HAP-1 (cell line): ENCODE measurements at regions not wholly inside any gene's neighbourhood (a gene's known extent, or its start where the extent isn't known, plus 50 kb on each side); places are given as distances from the start of the nearest gene placed in this dataset.

Experiments
- DNase-seq, 2 experiments: peaks; one replicate each; pipeline ENCODE4 v3.0.0-alpha.2; 2016 to 2020; ENCODE audit warnings: low spot score in 2 of 2
- H3K27me3 ChIP-seq: fragments of 250-450 bp; sonication (Bioruptor Pico); 2 replicates; pipeline ENCODE4 v1.5.1; 2020; ENCODE audit warnings: low read depth, mild to moderate bottlenecking, moderate library complexity
- H3K36me3 ChIP-seq: fragments of 250-450 bp; sonication (Bioruptor Pico); replicated peaks from 2 replicates; pipeline ENCODE4 v1.5.1; 2020; ENCODE audit warnings: mild to moderate bottlenecking
- H3K4me1 ChIP-seq: fragments of 250-450 bp; sonication (Bioruptor Pico); 2 replicates; pipeline ENCODE4 v1.5.1; 2020; ENCODE audit warnings: mild to moderate bottlenecking
- H3K4me3 ChIP-seq: fragments of 250-450 bp; sonication (Bioruptor Pico); 2 replicates; pipeline ENCODE4 v1.5.1; 2020; ENCODE audit warnings: mild to moderate bottlenecking, moderate library complexity
- H3K9me3 ChIP-seq: fragments of 250-450 bp; sonication (Bioruptor Pico); 2 replicates; pipeline ENCODE4 v1.5.1; 2020; ENCODE audit warnings: mild to moderate bottlenecking, moderate library complexity
- in situ Hi-C: fragments of 300-500 bp; cut with MboI; formaldehyde crosslinking; loops from 3 replicates; pipeline ENCODE4 v1.14.3; 2020; ENCODE audit warnings: low sequenced_read_pairs, inconsistent platforms, mixed read lengths

GRCh38 chr10:81109200-81109752 is 571.6 kb downstream of the SH2D4B start:
- no peak for DNase-seq
- in situ Hi-C loops: no loop called here
- Histone ChIP-seq H3K27me3 (no peaks in the 10 kb centered on the region), H3K36me3 (no peaks in the 10 kb centered on the region), H3K4me1 (no peaks in the 10 kb centered on the region), H3K4me3 (no peak overlapping the region), H3K9me3 (no peaks in the 10 kb centered on the region)

GRCh38 chr10:81116201-81116600 is 578.5 kb downstream of the SH2D4B start:
- no peak for DNase-seq
- H3K4me1 ChIP-seq: no peaks in the 10 kb centered on the region
- in situ Hi-C loops: no loop called here

GRCh38 chr10:81116990-81117389 is 579.3 kb downstream of the SH2D4B start:
- Histone ChIP-seq H3K4me1 (no peaks in the 10 kb centered on the region), H3K27me3 (no peaks in the 10 kb centered on the region), H3K9me3 (no peaks in the 10 kb centered on the region), H3K36me3 (no peaks in the 10 kb centered on the region), H3K4me3 (no peak overlapping the region)
- in situ Hi-C loops: no loop called here
- DNase-seq: no peak

More at GRCh38 chr10:81116201-81116600, 578.5 kb downstream of the SH2D4B start:
- no peaks in the 10 kb centered on the region for H3K27me3 ChIP-seq
- H3K4me3 ChIP-seq: no peak overlapping the region
- no peaks in the 10 kb centered on the region for H3K9me3 ChIP-seq
- no peaks in the 10 kb centered on the region for H3K36me3 ChIP-seq

GRCh38 chr10:81127931-81128330 is 590.2 kb downstream of the SH2D4B start:
- DNase-seq: no peak
- in situ Hi-C loops: no loop called here
- Histone ChIP-seq H3K4me1 (no peaks in the 10 kb centered on the region), H3K36me3 (no peaks in the 10 kb centered on the region), H3K9me3 (no peaks in the 10 kb centered on the region), H3K27me3 (no peaks in the 10 kb centered on the region), H3K4me3 (no peak overlapping the region)

GRCh38 chr10:81130014-81130413 is 592.3 kb downstream of the SH2D4B start:
- Histone ChIP-seq H3K9me3 (no peaks in the 10 kb centered on the region), H3K4me3 (no peak overlapping the region), H3K4me1 (no peaks in the 10 kb centered on the region), H3K27me3 (no peaks in the 10 kb centered on the region), H3K36me3 (no peaks in the 10 kb centered on the region)
- in situ Hi-C loops: no loop called here
- DNase-seq: no peak

- H3K9me3 ChIP-seq: no peaks in the 10 kb centered on the region
- no peaks in the 10 kb centered on the region for H3K4me1 ChIP-seq
- no peaks in the 10 kb centered on the region for H3K36me3 ChIP-seq
- in situ Hi-C loops: no loop called here
- H3K27me3 ChIP-seq: no peaks in the 10 kb centered on the region
- DNase-seq: no peak
- H3K4me3 ChIP-seq: no peak overlapping the region
Measured at GRCh38 chr10:81135851-81136250, 598.1 kb downstream of the SH2D4B start.

GRCh38 chr10:81136261-81136660 is 598.6 kb downstream of the SH2D4B start:
- Histone ChIP-seq H3K4me3 (no peak overlapping the region), H3K36me3 (no peaks in the 10 kb centered on the region), H3K4me1 (no peaks in the 10 kb centered on the region), H3K27me3 (no peaks in the 10 kb centered on the region), H3K9me3 (no peaks in the 10 kb centered on the region)
- in situ Hi-C loops: no loop called here
- no peak for DNase-seq

- Histone ChIP-seq H3K36me3 (no peaks in the 10 kb centered on the region), H3K4me1 (no peaks in the 10 kb centered on the region), H3K4me3 (no peak overlapping the region), H3K9me3 (no peaks in the 10 kb centered on the region), H3K27me3 (no peaks in the 10 kb centered on the region)
- in situ Hi-C loops: no loop called here
- DNase-seq: peak in 1 of 2 experiments; percentile 17
Measured at GRCh38 chr10:81145975-81146374, 608.3 kb downstream of the SH2D4B start.

GRCh38 chr10:81146436-81146835 is 608.7 kb downstream of the SH2D4B start:
- no peak overlapping the region for H3K4me3 ChIP-seq
- no peaks in the 10 kb centered on the region for H3K36me3 ChIP-seq
- H3K4me1 ChIP-seq: no peaks in the 10 kb centered on the region
- DNase-seq: no peak
- in situ Hi-C loops: no loop called here
- H3K27me3 ChIP-seq: no peaks in the 10 kb centered on the region
- no peaks in the 10 kb centered on the region for H3K9me3 ChIP-seq

GRCh38 chr10:81152656-81153055 is 615.0 kb downstream of the SH2D4B start:
- Histone ChIP-seq H3K27me3 (no peaks in the 10 kb centered on the region), H3K9me3 (no peaks in the 10 kb centered on the region), H3K4me1 (no peaks in the 10 kb centered on the region), H3K36me3 (no peaks in the 10 kb centered on the region), H3K4me3 (no peak overlapping the region)
- no peak for DNase-seq
- in situ Hi-C loops: no loop called here

- DNase-seq: no peak
- H3K27me3 ChIP-seq: no peaks in the 10 kb centered on the region
- in situ Hi-C loops: no loop called here
- H3K9me3 ChIP-seq: no peaks in the 10 kb centered on the region
- H3K4me1 ChIP-seq: no peaks in the 10 kb centered on the region
- no peak overlapping the region for H3K4me3 ChIP-seq
- H3K36me3 ChIP-seq: no peaks in the 10 kb centered on the region
Measured at GRCh38 chr10:81157681-81158080, 620.0 kb downstream of the SH2D4B start.

- H3K4me1 ChIP-seq: no peaks in the 10 kb centered on the region
- no peaks in the 10 kb centered on the region for H3K36me3 ChIP-seq
- no peaks in the 10 kb centered on the region for H3K27me3 ChIP-seq
- DNase-seq: no peak
- in situ Hi-C loops: no loop called here
- H3K9me3 ChIP-seq: no peaks in the 10 kb centered on the region
- no peak overlapping the region for H3K4me3 ChIP-seq
Measured at GRCh38 chr10:81177651-81178244, 640.0 kb downstream of the SH2D4B start.

- in situ Hi-C loops: no loop called here
- H3K36me3 ChIP-seq: no peaks in the 10 kb centered on the region
- no peak for DNase-seq
- no peaks in the 10 kb centered on the region for H3K9me3 ChIP-seq
- H3K4me1 ChIP-seq: no peaks in the 10 kb centered on the region
- H3K4me3 ChIP-seq: no peak overlapping the region
- H3K27me3 ChIP-seq: no peaks in the 10 kb centered on the region
Measured at GRCh38 chr10:81179324-81179723, 641.6 kb downstream of the SH2D4B start.

- Histone ChIP-seq H3K4me3 (no peak overlapping the region), H3K4me1 (no peaks in the 10 kb centered on the region), H3K27me3 (no peaks in the 10 kb centered on the region), H3K9me3 (no peaks in the 10 kb centered on the region), H3K36me3 (no peaks in the 10 kb centered on the region)
- peak; percentile 4 to 15 for DNase-seq
- in situ Hi-C loops: no loop called here
Measured at GRCh38 chr10:81179805-81180452, 642.2 kb downstream of the SH2D4B start.
